ENCODE measurements at regions not wholly inside any gene's neighbourhood (a gene's known extent, or its start where the extent isn't known, plus 50 kb on each side); places are given as distances from the start of the nearest gene placed in this dataset.
"Not testable (repeated sequence)": the region's sequence is repeated elsewhere in the genome, so short reads cannot be mapped to it uniquely, and the experiment has no call there.

- DNase-seq, result not testable (repeated sequence)
Measured at GRCh38 chr20:29883514-29884219, 1373.8 kb upstream of the DEFB115 start.

GRCh38 chr20:29884322-29884721, 1373.1 kb upstream of the DEFB115 start:
- not testable (repeated sequence) for DNase-seq

GRCh38 chr20:29885282-29886185, 1371.9 kb upstream of the DEFB115 start:
- peak; percentile 48 for DNase-seq

GRCh38 chr20:29891555-29891954, 1365.9 kb upstream of the DEFB115 start:
- not testable (repeated sequence) for DNase-seq

Measured in NCI-H69 (cell line).